HG03558 (cell line): ENCODE measurements at regions not wholly inside any gene's neighbourhood (a gene's known extent, or its start where the extent isn't known, plus 50 kb on each side); places are given as distances from the start of the nearest gene placed in this dataset.
"Not testable (repeated sequence)": the region's sequence is repeated elsewhere in the genome, so short reads cannot be mapped to it uniquely, and the experiment has no call there.

ENCODE experiments used
- ATAC-seq: cut with Tn5 transposase; IDR thresholded peaks from one replicate; pipeline ENCODE4 v1.9.1; 2021; ENCODE audit warnings: moderate number of reproducible peaks; ENCODE audit not compliant: unreplicated experiment; ENCODE audit errors: extremely low read depth

DNA sequence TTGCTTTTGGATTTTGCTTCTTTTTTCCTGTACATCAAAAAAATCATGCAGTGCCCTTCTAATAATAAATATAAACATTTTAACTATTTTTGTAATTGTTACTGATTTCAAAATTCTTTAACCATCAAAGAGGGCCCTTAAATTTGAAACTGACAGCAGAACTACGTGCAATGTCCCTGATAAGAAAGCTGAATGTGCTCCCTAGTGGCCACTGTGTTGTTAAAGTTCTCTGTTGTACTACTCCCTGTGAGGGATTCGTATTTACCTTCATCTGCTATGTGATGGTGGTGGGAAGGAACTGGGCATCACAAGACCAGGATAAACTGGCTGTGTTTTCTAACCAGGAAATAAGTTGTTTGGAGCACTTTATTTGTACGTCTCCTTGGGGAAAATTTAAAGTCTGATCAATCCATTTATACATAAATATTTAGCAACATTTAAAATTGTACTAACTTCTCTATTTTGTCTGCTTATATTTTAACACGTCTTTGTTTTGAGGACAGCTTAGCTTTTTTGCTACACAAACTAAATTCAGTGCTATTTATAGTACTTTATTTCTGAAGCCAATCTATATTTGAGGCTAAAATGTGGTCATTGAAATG lies 322.4 kb downstream of the HGF start:
- ATAC-seq = no peak

DNA sequence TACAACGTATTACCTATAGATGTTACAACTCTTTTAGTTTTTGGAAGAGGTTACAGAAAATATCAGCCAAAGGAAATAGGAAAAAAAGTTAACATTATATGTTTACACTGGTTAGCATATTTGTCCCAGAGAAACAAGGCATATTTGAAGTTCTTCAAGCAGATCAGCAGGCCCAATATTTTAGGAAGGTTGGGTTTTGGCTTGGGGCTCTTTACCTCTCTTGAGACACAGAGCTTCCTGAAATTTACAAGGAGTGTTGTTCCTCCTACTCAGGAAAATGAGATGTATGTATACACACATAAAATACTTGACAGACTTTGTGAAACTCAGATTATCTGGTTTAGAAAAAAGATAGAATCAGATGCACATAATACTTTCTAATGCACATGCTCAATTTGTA lies 323.6 kb downstream of the HGF start:
- no peak for ATAC-seq

DNA sequence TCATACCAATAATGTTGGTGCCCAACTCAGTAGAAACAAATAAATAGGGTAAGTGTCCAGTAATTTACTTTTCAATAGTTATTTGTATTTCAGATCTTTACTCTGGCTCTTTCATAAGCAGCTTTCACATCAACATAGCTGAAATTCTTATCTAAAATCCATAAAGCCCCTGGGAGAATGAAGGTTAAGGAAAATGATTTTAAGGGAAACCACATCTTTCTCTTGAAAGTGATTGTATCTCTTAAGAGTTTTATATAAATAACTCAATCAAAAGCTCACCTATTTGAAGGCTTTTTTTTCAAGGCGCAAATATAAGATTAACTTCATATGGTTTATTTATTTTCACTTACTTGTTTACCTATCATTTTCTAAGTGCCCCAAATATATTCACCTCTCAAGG lies 324.4 kb downstream of the HGF start:
- no peak for ATAC-seq

DNA sequence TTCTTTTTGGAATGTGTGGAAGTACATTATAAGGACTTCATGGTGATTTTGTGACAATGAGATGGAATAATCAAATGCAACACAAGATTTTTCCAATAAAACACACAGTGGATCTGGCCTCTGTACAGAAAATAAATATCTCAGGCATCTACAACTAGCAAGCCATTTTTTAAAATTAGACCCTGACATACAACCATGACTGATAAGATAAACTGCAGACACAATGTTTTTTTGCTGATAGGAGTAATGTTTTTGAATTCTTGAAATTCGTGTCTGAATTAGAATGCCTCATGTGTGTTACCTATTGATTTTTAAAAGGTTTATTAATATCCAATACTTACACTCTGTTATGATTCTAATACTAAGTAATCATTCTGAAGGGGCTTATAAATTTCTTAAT lies 328.1 kb downstream of the HGF start:
- no peak for ATAC-seq

DNA sequence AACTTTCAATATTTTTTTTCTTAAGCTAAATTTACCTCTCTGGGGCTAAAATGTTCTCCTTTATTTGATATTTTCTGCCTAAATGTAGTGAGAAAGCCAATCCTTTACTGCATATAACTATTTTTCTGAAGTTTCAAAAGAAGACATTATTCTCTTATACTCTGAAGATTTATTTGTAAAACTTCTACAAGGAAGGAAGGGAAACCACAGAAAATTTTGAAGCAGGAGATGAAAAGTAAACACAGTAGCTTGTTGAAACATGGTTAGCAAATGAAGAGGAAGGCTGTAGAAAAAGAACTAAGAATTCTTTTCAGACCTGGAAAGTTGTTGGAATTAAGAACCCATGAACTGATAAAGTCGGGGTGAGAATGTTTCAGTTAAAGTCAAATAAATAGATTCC lies 330.3 kb downstream of the HGF start:
- no peak for ATAC-seq

DNA sequence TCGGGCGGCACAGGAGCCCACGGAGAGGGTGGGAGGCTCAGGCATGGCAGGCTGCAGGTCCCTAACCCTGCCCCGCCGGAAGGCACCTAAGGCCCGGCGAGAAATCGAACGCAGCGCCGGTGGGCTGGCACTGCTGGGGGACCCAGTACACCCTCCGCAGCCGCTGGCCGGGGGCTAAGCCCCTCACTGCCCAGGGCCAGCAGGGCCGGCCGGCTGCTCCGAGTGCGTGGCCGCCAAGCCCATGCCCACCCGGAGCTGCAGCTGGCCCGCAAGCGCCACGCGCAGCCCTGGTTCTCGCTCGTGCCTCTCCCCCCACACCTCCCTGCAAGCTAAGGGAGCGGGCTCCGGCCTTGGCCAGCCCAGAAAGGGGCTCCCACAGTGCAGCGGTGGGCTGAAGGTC lies 332.7 kb downstream of the HGF start:
- ATAC-seq = not testable (repeated sequence)

DNA sequence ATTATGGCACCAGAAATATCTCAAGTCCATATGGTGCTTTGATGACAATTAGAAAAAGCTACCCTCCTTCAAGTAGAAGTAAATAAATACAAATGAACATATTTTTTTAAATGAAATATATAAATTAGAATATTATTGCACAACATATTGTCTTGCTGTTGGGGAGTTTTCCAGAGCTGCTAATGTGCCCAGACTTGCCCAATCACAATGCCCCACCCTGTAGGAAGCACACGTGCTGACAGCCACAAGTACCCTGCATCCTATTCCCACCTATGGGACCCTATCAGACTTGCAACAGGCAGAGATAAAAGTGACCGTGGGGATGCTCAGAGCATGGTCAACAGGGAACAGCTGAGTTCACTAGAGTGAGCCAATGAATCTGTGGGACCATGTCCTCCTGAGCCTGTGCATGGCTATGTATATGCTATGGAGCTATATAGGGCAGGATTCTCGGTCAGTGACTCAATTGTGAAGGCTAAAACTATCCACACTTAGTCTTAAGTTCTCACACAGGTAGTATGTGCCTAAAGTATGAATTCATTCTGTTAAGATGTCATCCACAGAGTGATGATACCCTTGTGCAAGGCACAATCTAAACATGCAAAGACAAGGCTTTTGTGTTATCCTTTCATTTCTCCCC lies 336.0 kb downstream of the HGF start:
- no peak for ATAC-seq

DNA sequence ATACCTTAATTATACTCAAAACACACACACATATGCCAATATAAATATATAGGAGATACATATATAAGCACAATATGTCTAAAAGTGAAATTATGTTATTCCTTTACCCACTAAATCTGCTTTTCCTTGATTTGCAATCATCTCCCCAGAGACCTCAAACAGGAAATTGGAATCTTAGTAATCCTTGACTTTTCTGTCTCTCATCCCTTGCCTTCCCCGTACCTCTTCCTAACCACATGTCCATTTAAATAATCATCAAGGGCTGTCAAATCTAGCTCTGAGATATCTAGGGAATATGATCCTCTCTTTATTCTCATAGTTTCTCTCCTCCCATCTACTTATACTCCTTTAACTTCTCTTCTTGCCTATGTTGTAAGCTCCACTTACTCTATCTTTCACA lies 336.6 kb downstream of the HGF start:
- ATAC-seq = no peak

DNA sequence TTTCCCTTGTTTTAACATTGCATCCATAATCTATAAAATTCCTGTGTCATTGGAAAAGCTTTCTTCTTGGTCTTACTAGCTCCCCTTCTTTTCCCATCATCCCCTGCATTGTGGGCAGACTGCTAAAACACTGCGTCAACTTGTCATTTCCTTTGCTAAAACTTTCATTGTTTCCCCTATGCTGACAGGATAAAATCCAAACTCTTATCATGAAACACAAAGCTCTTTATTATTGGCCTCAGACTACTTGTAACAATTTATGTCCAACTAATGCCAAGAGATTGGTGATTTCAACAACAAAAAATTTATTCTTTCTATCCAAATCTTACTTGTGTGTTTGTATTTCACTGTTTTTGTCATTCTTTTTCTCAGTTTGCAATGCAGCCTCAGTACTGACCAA lies 339.1 kb downstream of the HGF start:
- no peak for ATAC-seq

DNA sequence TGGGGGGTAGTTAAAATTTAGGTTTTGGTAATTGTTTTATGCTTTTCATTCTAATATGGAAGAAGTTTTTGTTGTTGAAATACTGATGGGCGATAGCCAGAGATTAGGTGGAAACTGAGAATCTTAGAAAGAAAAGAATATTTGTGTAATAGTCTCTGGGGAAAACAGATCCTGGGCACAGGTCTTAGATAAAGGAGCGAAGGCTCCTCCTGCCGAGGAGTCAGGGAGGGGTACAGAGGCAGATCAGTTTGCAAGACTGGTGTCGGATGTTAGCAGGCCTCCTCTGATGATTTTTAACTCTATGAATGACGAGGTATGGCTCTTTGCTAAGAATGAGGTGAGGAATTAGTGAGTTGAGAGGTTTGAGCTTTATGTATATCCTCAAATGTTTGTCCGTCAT lies 339.7 kb downstream of the HGF start:
- ATAC-seq = no peak

DNA sequence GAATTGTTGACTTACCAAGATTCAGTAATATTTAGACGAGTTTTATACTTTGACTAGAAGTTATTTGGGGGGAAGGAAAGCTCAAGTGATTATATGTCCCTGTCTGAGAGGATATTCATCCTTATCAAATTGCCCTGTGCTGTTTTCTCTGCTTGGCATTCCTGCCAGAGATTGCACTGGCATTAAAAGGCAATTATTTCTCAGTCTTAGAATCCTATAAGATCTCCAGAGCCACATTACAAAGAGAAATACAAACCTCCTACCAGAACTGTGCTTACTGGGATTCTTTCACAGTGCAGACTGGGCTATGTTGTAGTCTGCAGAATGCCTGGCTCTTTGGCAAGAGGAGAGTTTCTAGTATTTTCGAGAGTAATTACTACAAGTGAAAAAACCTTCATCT lies 342.4 kb downstream of the HGF start:
- no peak for ATAC-seq

DNA sequence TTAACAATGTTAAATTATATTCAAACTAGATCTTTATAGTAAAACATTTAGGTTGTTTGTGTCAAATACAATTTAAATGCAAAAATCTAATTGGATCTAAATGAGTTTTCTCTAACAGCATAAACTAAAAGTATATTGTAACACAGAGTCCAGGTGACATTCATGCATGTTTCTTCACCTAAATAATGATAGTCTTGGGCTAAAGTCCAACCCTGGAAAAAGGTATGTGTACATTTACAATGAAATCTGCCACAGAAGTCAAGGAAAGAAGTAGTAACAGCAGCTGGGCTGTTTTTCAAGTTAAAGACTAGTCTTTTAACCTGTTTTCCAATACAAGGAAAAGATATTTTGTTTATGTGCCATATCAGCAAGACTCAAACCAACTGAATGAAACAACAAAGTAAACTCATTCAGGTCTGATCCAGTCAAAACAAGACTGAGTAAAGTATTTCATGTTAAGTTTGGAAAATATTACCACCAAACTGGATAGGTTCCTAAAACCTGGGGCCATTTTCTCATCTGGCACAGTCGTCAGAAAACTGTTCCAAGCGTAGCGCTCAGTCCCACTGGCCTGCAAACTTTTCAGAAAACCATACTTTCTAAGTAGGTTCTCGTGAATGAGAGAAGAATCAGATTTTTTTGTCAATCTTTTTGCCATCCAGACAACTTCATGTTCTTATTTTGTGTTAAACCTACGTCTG lies 349.2 kb downstream of the HGF start:
- no peak for ATAC-seq

DNA sequence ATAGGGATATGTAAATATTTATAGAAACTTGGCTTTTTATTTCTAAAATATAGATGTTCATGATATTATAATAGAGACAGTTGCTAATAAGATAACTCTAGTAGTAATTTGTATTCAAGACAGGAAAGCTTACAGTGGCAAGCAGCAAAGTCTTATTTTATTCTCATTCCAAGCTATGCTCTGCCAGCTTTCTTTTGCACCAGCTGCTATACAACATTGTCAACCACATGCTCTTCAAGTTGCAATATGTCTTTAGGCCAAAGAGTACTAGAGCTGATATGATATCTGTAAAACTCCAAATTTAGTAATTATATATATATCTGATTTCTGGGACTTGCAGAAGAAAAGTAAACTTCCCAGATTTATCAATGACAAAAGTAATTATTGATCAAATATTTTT lies 350.1 kb downstream of the HGF start:
- ATAC-seq = no peak

DNA sequence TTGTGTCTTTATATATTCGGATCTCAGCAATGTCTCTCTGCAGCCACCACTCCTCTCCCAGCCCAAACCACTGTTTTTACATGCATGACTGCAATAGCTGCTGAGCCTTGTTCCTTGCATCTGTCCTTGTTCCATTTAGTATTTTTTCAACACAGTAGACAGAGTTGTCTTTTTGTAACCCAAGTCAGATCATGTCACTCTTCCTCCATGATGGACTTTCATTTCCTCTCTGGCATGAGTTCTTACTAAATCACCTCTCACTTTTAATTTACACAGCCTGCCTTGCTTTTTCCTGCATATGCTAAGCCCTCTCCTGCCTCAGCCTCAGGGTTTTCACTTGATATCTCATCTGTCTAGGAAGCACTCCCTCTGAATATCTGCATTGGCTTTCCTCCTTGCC lies 353.2 kb downstream of the HGF start:
- ATAC-seq = no peak

DNA sequence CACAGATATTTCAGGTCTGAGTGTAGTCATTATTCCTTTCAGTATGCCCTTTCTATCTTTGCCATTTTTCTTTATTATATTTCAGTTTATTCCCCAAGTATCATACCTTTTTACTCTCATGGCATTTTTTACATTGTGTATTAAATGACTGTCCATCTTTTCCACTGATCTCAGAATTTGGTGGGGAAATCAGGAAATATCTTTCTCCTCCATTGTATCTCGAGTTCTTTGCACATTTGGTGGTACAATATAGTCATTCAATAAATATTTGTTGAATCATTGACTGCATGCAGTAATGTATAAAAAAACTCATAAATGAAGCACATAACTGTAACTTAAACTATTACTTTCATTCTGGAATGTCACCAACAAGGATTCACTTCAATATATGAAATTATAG lies 354.7 kb downstream of the HGF start:
- no peak for ATAC-seq

DNA sequence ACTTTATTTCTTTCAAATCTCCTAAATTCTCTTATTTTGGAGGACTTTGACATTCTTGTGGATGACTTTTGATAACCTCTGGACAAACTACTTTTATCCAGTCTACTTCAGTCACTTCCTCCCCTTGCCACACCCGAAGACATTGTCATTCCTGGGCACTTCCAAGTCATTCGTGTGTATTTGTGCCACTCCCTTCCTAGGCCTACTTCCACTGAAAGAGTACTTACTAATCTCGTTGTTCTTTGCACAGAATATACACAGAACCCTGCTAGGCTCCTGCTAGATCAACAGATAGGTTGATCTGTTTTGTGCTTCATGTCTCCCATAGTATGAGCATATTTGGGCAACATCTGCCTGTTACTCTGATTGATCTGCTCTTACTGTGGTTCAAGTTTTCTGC lies 355.4 kb downstream of the HGF start:
- no peak for ATAC-seq

DNA sequence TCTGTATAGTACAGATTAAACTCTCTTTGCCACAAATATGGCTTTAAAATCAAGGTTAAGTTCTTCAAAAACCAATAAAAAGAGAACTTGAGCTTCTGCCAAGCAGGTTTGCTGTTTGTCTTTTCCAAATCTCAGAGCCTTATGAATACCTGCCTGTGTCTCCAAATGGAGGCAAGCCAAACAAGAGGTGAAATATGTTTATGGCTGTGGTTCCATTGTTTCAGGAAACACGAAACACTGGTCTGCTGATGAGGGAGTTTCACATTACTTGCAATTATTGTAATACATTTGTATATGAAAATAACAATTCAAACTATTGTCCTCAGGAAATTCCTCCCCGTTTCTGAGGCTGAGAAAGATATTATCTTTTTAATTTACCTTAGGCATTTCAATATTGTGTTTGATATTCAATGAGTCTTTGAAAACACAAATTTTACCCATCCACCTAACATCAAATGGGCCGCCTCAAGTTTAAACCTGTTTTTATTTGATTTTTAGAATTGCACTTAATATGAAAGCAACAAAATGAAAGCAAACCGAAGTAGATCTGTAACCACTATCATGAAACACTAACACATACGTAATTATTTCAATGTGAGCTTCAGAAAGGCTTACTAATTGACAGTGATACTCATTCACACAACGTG lies 359.3 kb downstream of the HGF start:
- no peak for ATAC-seq

DNA sequence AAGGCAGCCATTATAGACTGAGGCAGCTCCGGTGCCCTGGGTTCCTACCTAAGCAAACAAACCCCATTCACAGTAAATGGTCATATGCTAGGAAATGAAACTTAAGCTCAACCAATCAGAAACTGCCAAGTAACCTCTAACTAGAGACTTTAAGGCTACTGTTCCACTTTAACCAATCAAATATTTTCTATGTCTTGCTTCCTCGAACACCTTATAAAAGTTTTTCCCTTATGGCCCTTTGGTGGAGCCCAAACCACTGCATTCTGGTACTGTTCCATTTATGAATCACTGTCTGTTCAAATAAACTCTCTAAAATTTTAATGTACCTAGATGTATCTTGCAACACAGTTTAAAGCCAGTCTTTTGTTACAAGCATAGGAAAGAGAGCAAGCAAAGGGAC lies 361.1 kb downstream of the HGF start:
- ATAC-seq = no peak

DNA sequence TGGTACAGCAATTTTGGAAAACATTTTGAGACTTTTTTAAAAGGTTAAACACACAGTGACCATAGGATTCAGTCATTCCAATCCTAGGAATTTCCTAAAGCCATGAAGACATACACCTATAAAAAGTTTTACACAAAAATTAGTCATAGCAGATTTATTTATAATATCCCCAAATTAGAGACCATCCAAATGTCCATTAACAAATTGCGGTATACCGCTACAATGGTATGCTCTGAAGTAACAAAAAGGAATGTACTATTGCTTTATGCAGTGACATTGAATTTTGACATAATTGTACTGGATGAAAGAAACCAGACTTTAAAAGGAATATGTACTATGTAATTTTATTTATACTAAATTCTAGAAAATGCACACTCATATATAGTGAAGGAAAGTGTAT lies 362.8 kb downstream of the HGF start:
- ATAC-seq = no peak

DNA sequence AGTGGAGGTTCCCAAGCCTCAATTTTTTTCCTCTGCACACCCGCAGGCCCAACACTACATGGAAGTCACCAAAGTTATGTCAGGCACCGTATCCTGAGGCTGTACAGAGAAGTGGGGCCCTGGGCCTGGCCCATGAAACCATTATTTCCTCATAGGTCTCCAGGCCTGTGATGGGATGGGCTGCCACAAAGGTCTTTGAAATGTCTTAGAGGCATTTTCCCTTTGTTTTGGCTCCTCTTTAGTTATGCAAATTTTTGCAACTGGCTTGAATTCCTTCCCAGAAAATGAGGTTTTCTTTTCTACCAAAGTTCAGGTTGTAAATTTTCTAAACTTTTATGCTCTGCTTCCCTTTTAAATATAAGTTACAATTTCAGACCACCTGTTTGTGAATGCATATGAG lies 365.2 kb downstream of the HGF start:
- ATAC-seq = no peak

DNA sequence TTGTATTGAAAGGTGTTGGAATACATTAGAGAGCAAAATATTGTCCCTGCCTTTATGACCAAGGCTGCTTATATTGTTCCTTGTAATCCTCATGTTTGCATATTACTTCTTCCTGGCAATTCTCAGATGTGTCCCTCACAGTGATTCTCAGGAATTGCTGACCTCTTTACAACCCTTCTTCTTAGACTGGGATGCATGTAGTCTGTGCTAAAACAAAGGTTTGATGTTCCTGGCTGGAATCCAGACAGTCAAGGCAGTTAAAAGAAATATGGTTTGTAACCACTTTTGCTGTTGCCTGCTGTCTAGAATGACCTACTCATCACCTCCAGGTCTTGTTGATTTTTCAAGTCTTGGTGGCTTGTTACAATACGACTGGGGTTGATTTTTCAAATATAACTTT lies 367.6 kb downstream of the HGF start:
- no peak for ATAC-seq

DNA sequence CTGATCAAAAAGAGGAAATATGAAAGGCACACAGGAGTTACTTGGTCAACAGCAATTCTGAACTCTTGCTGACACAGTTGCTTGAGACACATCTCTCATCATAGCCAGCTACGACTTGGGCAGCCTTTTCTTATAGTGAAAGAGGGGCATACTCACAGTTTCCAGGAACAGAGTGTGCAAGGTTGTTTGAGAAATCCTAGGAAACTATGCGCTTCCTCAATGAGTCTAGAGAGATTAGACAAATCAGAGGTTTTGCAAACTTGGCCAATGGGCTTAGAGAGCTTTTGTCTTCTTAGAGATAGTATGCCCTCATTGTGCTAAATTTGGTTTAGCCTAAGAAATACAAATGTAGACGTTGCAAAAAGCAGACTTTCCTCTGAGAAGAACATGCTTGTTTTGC lies 370.4 kb downstream of the HGF start:
- no peak for ATAC-seq
